ENCODE measurements at regions not wholly inside any gene's neighbourhood (a gene's known extent, or its start where the extent isn't known, plus 50 kb on each side); places are given as distances from the start of the nearest gene placed in this dataset.

- DNase-seq (ENCODE audit: low read depth in 2 of 2) = no peak
Observed at GRCh38 chr7:12783421-12784095, 96.1 kb downstream of the ARL4A start.

- no peak for DNase-seq (ENCODE audit: low read depth in 2 of 2)
Observed at GRCh38 chr7:12785473-12785872, 98.0 kb downstream of the ARL4A start.

GRCh38 chr7:12786494-12786893 is 99.1 kb downstream of the ARL4A start:
- DNase-seq (ENCODE audit: low read depth in 2 of 2) = no peak

GRCh38 chr7:12788171-12788570 is 100.7 kb downstream of the ARL4A start:
- no peak for DNase-seq (ENCODE audit: low read depth in 2 of 2)

- no peak for DNase-seq (ENCODE audit: low read depth in 2 of 2)
Observed at GRCh38 chr7:12788591-12788990, 101.2 kb downstream of the ARL4A start.

GRCh38 chr7:12794722-12795302 is 107.4 kb downstream of the ARL4A start:
- DNase-seq (ENCODE audit: low read depth in 2 of 2) = no peak

- DNase-seq (ENCODE audit: low read depth in 2 of 2) = no peak
Observed at GRCh38 chr7:12796397-12797127, 109.1 kb downstream of the ARL4A start.

GRCh38 chr7:12800486-12800885 is 113.1 kb downstream of the ARL4A start:
- DNase-seq (ENCODE audit: low read depth in 2 of 2) = no peak

GRCh38 chr7:12801107-12801506 is 113.7 kb downstream of the ARL4A start:
- no peak for DNase-seq (ENCODE audit: low read depth in 2 of 2)

- DNase-seq (ENCODE audit: low read depth in 2 of 2) = no peak
Observed at GRCh38 chr7:12802070-12802469, 114.6 kb downstream of the ARL4A start.

- DNase-seq (ENCODE audit: low read depth in 2 of 2) = no peak
Observed at GRCh38 chr7:12803542-12803941, 116.1 kb downstream of the ARL4A start.

GRCh38 chr7:12805518-12805928 is 118.1 kb downstream of the ARL4A start:
- DNase-seq (ENCODE audit: low read depth in 2 of 2) = no peak

- DNase-seq (ENCODE audit: low read depth in 2 of 2) = no peak
Observed at GRCh38 chr7:12805957-12806356, 118.5 kb downstream of the ARL4A start.

- no peak for DNase-seq (ENCODE audit: low read depth in 2 of 2)
Observed at GRCh38 chr7:12809476-12809875, 122.0 kb downstream of the ARL4A start.

- DNase-seq (ENCODE audit: low read depth in 2 of 2) = no peak
Observed at GRCh38 chr7:12812111-12812510, 124.7 kb downstream of the ARL4A start.

GRCh38 chr7:12814107-12814506 is 126.7 kb downstream of the ARL4A start:
- no peak for DNase-seq (ENCODE audit: low read depth in 2 of 2)

- no peak for DNase-seq (ENCODE audit: low read depth in 2 of 2)
Observed at GRCh38 chr7:12814828-12815227, 127.4 kb downstream of the ARL4A start.

GRCh38 chr7:12815426-12815825 is 128.0 kb downstream of the ARL4A start:
- no peak for DNase-seq (ENCODE audit: low read depth in 2 of 2)

- no peak for DNase-seq (ENCODE audit: low read depth in 2 of 2)
Observed at GRCh38 chr7:12815871-12816270, 128.4 kb downstream of the ARL4A start.

- DNase-seq (ENCODE audit: low read depth in 2 of 2) = no peak
Observed at GRCh38 chr7:12820777-12821176, 133.3 kb downstream of the ARL4A start.

GRCh38 chr7:12821746-12822145 is 134.3 kb downstream of the ARL4A start:
- DNase-seq (ENCODE audit: low read depth in 2 of 2) = no peak

GRCh38 chr7:12826079-12826478 is 138.6 kb downstream of the ARL4A start:
- no peak for DNase-seq (ENCODE audit: low read depth in 2 of 2)

GRCh38 chr7:12827219-12827821 is 139.9 kb downstream of the ARL4A start:
- no peak for DNase-seq (ENCODE audit: low read depth in 2 of 2)
